ENCODE measurements at regions not wholly inside any gene's neighbourhood (a gene's known extent, or its start where the extent isn't known, plus 50 kb on each side); places are given as distances from the start of the nearest gene placed in this dataset.

DNA sequence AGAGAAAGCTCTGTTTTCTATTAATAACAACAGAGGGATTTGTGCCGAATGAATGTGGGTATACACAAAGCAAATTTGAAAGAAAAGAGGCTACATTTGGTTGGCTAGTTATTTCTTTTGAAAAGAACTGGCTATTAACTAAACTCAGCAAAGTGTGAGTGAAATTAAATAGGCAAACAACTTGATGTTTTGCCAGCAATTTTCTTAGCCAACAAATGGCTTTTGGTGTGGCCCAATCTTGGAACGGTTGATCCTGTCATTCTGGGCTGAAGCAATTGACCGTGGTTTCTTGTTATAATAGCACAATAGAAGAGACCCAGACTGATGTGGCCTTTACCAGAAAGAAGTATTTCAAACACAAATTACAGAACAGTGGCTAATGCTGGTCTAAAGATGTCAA is 898.6 kb downstream of the KCNMA1 start (continued):
- TF ChIP-seq CHD7 (IDR thresholded peaks at IDR 0.05; ENCODE audit: insufficient replicate concordance, low read length), result no peak
- no peak for TF ChIP-seq POLR2AphosphoS5 (IDR thresholded peaks at IDR 0.05; ENCODE audit: low read depth, low read length)
- TF ChIP-seq ATF3 (IDR thresholded peaks at IDR 0.05; ENCODE audit: insufficient read depth, low read depth, low read length), result no peak
- no peak for TF ChIP-seq JUN (IDR thresholded peaks at IDR 0.05; ENCODE audit: low read depth, low read length)
- TF ChIP-seq, protein P1, sequence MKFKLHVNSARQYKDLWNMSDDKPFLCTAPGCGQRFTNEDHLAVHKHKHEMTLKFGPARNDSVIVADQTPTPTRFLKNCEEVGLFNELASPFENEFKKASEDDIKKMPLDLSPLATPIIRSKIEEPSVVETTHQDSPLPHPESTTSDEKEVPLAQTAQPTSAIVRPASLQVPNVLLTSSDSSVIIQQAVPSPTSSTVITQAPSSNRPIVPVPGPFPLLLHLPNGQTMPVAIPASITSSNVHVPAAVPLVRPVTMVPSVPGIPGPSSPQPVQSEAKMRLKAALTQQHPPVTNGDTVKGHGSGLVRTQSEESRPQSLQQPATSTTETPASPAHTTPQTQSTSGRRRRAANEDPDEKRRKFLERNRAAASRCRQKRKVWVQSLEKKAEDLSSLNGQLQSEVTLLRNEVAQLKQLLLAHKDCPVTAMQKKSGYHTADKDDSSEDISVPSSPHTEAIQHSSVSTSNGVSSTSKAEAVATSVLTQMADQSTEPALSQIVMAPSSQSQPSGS (IDR thresholded peaks at IDR 0.05; ENCODE audit: low read length), result no peak
- no peak for TF ChIP-seq EZH2 (IDR thresholded peaks at IDR 0.05; ENCODE audit: low read depth, low read length, severe bottlenecking)
